Esophagus squamous epithelium (tissue), 4 donors: ENCODE measurements at regions not wholly inside any gene's neighbourhood (a gene's known extent, or its start where the extent isn't known, plus 50 kb on each side); places are given as distances from the start of the nearest gene placed in this dataset.

Source experiments
- POLR2A ChIP-seq, 4 donors: fragments of 450-650 bp; IDR thresholded peaks; one replicate each; pipeline ENCODE4 v1.6.1; 2017; ENCODE audit warnings: antibody characterized with exemption in 4 of 4, mild to moderate bottlenecking in 4 of 4, moderate library complexity in 3 of 4
- TF ChIP-seq, protein P1 (sequence below), 6 experiments: fragments of 450-650 bp in 4 of 6; fragments of 200-600 bp in 2 of 6; sonication (generic) in 2 of 6; IDR thresholded peaks; one replicate each; pipeline ENCODE4 v1.5.1; 2016 to 2019; ENCODE audit warnings: antibody characterized with exemption in 6 of 6, mild to moderate bottlenecking in 4 of 6, moderate library complexity in 4 of 6

DNA sequence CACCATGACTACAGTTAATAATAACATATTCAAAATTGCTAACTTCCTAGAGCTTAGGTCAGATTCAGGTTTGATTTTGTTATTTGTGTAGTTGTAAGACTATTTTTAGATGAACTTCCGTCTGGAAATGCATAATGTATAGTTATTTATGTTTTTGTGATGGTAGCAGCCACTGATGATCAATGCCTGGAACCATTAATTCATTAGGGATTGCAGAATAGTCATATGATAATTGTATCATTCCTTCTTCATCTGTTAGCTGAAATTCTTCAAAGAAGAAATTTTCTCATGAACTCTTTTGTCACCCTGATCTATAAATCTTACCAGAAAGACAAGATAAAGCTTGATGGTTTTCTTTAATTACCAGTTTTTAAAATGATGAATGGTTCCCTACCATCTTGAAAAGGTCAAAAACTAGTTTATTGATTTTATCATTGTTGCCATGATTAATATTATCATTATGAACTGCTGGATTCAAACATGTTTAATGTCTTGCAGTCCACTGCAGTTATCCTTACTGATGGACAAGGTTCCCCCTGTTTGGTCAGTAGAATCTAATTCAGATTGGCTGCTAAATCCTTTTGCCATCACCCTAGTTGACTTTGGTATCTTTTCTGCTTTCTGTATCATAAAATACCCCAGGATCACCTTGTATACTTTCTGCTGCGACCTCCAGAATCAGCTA, 433.3 kb downstream of the GPAM start:
- no peak for TF ChIP-seq POLR2A (IDR thresholded peaks at IDR 0.05)
- TF ChIP-seq, protein P1, sequence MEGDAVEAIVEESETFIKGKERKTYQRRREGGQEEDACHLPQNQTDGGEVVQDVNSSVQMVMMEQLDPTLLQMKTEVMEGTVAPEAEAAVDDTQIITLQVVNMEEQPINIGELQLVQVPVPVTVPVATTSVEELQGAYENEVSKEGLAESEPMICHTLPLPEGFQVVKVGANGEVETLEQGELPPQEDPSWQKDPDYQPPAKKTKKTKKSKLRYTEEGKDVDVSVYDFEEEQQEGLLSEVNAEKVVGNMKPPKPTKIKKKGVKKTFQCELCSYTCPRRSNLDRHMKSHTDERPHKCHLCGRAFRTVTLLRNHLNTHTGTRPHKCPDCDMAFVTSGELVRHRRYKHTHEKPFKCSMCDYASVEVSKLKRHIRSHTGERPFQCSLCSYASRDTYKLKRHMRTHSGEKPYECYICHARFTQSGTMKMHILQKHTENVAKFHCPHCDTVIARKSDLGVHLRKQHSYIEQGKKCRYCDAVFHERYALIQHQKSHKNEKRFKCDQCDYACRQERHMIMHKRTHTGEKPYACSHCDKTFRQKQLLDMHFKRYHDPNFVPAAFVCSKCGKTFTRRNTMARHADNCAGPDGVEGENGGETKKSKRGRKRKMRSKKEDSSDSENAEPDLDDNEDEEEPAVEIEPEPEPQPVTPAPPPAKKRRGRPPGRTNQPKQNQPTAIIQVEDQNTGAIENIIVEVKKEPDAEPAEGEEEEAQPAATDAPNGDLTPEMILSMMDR (IDR thresholded peaks at IDR 0.05) = no peak
